Activated CD8-positive, alpha-beta memory T cell treated with anti-CD3 and anti-CD28 coated beads, Interleukin-2, amount 50 U/mL, for 48 hours (primary cell): ENCODE measurements at regions not wholly inside any gene's neighbourhood (a gene's known extent, or its start where the extent isn't known, plus 50 kb on each side); places are given as distances from the start of the nearest gene placed in this dataset.
"Not testable (repeated sequence)": the region's sequence is repeated elsewhere in the genome, so short reads cannot be mapped to it uniquely, and the experiment has no call there.

ENCODE experiments used
- DNase-seq: peaks from one replicate; pipeline ENCODE4 v3.0.0-alpha.2; 2020

GRCh38 chr14:43369710-43370564 is 1137.1 kb downstream of the FSCB start:
- no peak for DNase-seq

- DNase-seq = no peak
Measured at GRCh38 chr14:43362586-43362985, 1144.5 kb downstream of the FSCB start.

DNA sequence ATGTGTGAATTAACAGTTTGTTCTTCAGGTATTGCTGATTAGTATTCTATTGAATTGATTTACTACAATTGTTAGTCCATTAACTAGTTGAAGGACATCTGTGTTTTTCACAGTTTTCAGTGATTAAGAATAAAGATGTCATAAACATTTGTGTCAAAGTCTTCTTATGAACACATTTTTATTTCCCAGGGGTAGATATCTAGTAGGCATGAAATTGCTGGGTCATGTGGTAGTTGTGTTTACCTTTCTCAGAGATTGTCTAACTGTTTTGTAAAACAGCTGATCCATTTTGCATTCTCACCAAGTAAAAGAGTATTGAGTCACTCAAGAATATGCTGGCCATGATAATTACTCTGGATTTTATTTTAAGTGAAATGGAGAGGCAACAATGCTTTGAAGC is 1145.3 kb downstream of the FSCB start:
- DNase-seq = no peak

DNA sequence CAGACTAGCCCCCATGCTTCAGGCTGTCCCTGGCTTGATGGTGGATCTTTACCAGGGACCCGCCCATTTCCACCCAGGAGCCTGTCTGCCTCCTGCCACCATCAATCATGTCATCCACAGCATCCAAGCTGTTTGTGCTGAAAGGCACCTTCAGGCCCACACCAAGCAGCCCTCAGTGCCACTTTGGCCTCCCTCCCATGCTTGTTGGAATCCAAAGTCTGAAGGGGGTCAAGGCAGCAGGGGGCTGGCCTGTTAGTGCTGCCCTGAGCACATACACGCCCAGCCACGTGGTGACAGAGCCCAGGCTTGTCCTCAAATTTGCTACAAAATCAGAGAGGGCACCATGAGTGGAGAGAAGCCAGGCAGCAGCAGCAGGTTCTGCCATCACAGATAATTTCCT is 1146.8 kb downstream of the FSCB start:
- DNase-seq = no peak

GRCh38 chr14:43359317-43359716 is 1147.8 kb downstream of the FSCB start:
- no peak for DNase-seq

DNA sequence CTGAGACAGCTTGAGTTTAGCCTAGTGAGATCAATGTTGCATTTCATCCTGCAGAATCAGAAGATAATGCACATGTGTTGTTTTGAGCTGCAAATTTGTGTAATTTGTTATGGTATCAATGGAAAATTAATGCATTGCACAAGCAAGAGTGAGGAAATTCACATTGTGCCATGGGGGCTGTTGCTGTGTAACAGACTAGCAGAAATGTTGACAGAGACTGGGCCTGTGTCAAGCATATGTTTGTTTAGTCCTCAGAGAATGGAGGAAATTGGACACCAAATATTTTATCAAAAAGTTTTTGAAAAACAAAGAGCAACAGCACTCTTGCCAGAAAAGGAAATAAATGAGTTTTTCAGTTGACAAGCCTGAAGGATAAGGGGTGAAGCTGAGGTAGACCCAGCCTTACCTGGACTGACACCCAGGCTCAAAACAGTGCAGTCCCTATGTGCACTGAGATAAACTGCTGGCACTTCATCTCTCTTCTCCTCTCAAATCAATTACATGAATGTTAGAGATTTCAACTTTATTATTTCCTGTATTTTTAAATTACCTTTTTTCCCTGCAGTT is 1150.0 kb downstream of the FSCB start:
- no peak for DNase-seq

DNA sequence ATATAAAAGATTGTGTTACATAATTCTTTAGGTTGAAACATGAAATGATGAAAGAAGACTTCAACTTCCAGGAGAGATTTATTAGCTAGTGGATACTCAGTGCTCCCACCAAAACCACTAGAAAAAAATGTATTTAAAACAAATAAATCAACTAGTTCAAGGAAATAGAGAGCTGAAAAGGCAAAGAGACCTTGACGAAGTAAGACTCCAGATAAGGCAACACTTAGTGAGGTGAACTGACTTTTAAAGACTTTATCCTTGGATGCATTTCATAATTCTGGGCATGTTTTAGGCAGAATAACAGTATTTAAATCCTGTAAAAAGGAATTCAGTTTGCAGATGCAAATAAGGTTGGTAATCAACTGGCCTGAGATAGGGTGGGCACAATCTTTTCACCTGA is 1150.7 kb downstream of the FSCB start:
- DNase-seq = no peak

- no peak for DNase-seq
Measured at GRCh38 chr14:43341921-43342320, 1165.2 kb downstream of the FSCB start.

GRCh38 chr14:43338713-43339112 is 1168.4 kb downstream of the FSCB start:
- no peak for DNase-seq

GRCh38 chr14:43336351-43336750 is 1170.7 kb downstream of the FSCB start:
- no peak for DNase-seq

DNA sequence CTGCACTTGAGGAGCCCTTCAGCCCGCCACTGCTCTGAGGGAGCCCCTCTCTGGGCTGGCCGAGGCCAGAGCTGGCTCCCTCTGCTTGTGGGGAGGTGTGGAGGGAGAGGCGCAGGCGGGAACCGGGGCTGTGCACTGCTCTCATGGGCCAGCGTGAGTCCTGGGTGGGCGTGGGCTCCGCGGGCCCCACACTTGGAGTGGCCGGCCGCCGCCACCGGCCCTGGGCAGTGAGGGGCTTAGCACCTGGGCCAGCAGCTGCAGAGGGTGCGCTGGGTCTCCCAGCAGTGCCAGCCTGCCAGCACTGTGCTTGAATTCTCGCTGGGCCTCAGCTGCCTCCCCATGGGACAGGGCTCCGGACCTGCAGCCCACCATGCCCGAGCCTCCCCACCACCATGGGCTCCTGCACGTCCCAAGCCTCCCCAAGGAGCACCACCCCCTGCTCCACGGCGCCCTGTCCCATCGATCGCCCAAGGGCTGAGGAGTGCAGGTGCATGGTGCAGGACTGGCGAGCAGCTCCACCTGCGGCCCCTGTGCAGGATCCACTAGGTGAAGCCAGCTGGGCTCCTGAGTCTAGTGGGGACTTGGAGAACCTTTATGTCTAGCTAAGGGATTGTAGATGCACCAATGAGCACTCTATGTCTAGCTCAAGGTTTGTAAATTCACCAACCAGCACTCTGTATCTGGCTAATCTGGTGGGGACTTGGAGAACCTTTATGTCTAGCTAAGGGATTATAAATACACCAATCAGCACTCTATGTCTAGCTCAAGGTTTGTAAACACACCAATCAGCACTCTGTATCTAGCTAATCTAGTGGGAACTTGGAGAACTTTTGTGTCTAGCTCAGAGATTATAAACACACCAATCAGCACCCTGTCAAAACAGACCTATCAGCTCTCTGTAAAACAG is 1180.3 kb downstream of the FSCB start:
- not testable (repeated sequence) for DNase-seq

GRCh38 chr14:43316427-43316826 is 1190.7 kb downstream of the FSCB start:
- DNase-seq = no peak

DNA sequence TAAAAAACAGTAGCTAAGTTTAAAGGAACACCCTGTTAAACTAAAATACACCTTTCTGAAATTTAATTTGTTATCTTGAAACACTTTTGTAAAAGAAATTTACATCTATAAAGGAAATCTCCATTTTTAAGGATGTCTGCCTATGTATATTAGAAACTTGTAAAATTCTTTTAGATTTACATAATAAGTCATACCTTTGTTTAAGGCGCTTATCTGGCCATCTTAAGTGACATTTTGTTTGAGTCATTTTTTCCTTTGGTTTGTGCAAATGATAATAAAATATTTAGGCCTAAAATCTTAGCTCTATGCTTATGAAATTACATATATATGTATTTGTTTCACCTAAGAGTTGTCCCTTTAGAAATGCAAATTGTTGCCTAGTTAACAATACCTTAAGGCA is 1193.4 kb downstream of the FSCB start:
- no peak for DNase-seq

GRCh38 chr14:43308421-43309110 is 1198.5 kb downstream of the FSCB start:
- no peak for DNase-seq

- DNase-seq = no peak
Measured at GRCh38 chr14:43307836-43308235, 1199.2 kb downstream of the FSCB start.

- DNase-seq = no peak
Measured at GRCh38 chr14:43306053-43306452, 1201.0 kb downstream of the FSCB start.

- DNase-seq = no peak
Measured at GRCh38 chr14:43297794-43298193, 1209.3 kb downstream of the FSCB start.

GRCh38 chr14:43296061-43296460 is 1211.0 kb downstream of the FSCB start:
- DNase-seq = not testable (repeated sequence)

- DNase-seq = no peak
Measured at GRCh38 chr14:43285575-43285974, 1221.5 kb downstream of the FSCB start.

DNA sequence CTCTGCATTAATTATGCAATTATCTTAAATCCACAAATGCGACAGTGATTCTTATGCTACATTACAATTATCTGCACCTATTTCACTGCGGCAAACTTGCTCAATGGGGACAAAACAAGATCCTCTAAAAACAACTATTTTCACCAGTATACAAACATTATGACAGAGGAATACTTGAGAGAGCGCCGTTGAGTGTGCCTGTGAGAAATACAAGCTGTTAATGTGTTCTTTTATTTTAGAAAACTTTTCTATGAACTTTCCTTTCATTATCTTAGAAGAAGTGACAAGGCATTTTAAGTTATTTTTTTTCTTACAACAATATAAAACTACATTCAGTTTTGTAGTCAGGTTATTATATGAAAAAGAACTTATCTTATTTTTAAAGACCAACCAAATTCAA is 1247.0 kb downstream of the FSCB start:
- no peak for DNase-seq

DNA sequence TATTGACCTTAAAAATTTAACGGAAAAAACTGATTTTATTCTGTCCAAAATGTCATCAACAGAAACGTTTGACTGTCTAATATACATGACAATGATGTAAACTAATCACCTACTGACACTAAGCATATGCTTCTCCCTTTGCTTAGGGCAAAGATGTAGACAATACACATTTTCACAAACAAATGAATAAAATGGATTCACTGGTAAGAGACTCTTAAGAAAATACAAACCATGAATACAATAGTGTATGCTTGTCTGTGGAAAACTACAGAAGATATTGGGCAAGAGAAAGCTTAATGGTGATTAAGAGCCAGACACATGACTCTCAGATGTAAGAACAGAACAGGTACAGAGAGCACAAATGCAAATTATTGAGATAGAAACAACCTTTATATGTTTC is 1248.7 kb downstream of the FSCB start:
- no peak for DNase-seq

DNA sequence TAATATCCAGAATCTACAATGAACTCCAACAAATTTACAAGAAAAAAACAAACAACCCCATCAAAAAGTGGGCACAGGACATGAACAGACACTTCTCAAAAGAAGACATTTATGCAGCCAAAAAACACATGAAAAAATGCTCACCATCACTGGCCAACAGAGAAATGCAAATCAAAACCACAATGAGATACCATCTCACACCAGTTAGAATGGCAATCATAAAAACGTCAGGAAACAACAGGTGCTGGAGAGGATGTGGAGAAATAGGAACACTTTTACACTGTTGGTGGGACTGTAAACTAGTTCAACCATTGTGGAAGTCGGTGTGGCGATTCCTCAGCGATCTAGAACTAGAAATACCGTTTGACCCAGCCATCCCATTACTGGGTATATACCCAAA is 1250.1 kb downstream of the FSCB start:
- DNase-seq = not testable (repeated sequence)

DNA sequence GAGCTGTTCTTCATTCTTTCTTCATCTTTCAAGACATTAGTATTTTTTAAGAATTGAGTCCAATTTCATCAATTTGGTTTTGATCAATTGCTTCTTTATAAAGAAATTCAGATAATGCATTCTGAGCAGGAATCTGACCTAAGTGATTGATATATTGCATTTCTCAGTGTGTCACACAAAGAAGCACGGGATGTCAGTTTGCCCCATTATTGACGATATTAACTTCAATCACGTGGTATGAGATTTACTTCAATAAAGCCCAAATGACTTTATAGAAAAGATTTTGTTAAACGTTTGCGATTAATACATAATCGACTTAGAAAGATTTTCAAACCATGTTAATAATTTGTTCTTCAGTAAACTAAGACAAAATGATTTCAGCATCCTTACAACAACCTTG is 1254.2 kb downstream of the FSCB start:
- DNase-seq = no peak
